ENCODE measurements at regions not wholly inside any gene's neighbourhood (a gene's known extent, or its start where the extent isn't known, plus 50 kb on each side); places are given as distances from the start of the nearest gene placed in this dataset.

- no peak for DNase-seq
Measured at GRCh38 chr13:76499891-76500290, 386.3 kb downstream of the KCTD12 start.

- no peak for DNase-seq
Measured at GRCh38 chr13:76489274-76489673, 396.9 kb downstream of the KCTD12 start.

- no peak for DNase-seq
Measured at GRCh38 chr13:76481738-76482137, 404.5 kb downstream of the KCTD12 start.

- no peak for DNase-seq
Measured at GRCh38 chr13:76474966-76475365, 411.2 kb downstream of the KCTD12 start.

- DNase-seq, result no peak
Measured at GRCh38 chr13:76474356-76474755, 411.8 kb downstream of the KCTD12 start.

GRCh38 chr13:76473552-76474134 is 412.6 kb downstream of the KCTD12 start:
- DNase-seq, result no peak

GRCh38 chr13:76472916-76473315 is 413.3 kb downstream of the KCTD12 start:
- DNase-seq, result no peak

GRCh38 chr13:76471486-76471885 is 414.7 kb downstream of the KCTD12 start:
- DNase-seq, result no peak

GRCh38 chr13:76470991-76471390 is 415.2 kb downstream of the KCTD12 start:
- no peak for DNase-seq

- no peak for DNase-seq
Measured at GRCh38 chr13:76466043-76466442, 420.2 kb downstream of the KCTD12 start.

GRCh38 chr13:76463314-76463713 is 422.9 kb downstream of the KCTD12 start:
- DNase-seq, result no peak

- no peak for DNase-seq
Measured at GRCh38 chr13:76461999-76462398, 424.2 kb downstream of the KCTD12 start.

- no peak for DNase-seq
Measured at GRCh38 chr13:76461484-76461883, 424.7 kb downstream of the KCTD12 start.

- no peak for DNase-seq
Measured at GRCh38 chr13:76459863-76460262, 426.3 kb downstream of the KCTD12 start.

- DNase-seq, result no peak
Measured at GRCh38 chr13:76455960-76456359, 430.2 kb downstream of the KCTD12 start.

- DNase-seq, result no peak
Measured at GRCh38 chr13:76454991-76455390, 431.2 kb downstream of the KCTD12 start.

- no peak for DNase-seq
Measured at GRCh38 chr13:76449716-76450115, 436.5 kb downstream of the KCTD12 start.

GRCh38 chr13:76446191-76446590 is 440.0 kb downstream of the KCTD12 start:
- no peak for DNase-seq

GRCh38 chr13:76440568-76440967 is 445.6 kb downstream of the KCTD12 start:
- DNase-seq, result no peak

GRCh38 chr13:76439546-76439945 is 446.7 kb downstream of the KCTD12 start:
- no peak for DNase-seq

GRCh38 chr13:76438050-76438449 is 448.2 kb downstream of the KCTD12 start:
- no peak for DNase-seq

GRCh38 chr13:76425935-76426334 is 460.3 kb downstream of the KCTD12 start:
- no peak for DNase-seq

- DNase-seq, result no peak
Measured at GRCh38 chr13:76421011-76421410, 465.2 kb downstream of the KCTD12 start.

GRCh38 chr13:76418404-76418803 is 467.8 kb downstream of the KCTD12 start:
- no peak for DNase-seq

- no peak for DNase-seq
Measured at GRCh38 chr13:76414320-76414719, 471.9 kb downstream of the KCTD12 start.

- DNase-seq, result no peak
Measured at GRCh38 chr13:76406243-76406642, 480.0 kb downstream of the KCTD12 start.

Measured in DMS79 (cell line).